ENCODE measurements at regions not wholly inside any gene's neighbourhood (a gene's known extent, or its start where the extent isn't known, plus 50 kb on each side); places are given as distances from the start of the nearest gene placed in this dataset.

DNA sequence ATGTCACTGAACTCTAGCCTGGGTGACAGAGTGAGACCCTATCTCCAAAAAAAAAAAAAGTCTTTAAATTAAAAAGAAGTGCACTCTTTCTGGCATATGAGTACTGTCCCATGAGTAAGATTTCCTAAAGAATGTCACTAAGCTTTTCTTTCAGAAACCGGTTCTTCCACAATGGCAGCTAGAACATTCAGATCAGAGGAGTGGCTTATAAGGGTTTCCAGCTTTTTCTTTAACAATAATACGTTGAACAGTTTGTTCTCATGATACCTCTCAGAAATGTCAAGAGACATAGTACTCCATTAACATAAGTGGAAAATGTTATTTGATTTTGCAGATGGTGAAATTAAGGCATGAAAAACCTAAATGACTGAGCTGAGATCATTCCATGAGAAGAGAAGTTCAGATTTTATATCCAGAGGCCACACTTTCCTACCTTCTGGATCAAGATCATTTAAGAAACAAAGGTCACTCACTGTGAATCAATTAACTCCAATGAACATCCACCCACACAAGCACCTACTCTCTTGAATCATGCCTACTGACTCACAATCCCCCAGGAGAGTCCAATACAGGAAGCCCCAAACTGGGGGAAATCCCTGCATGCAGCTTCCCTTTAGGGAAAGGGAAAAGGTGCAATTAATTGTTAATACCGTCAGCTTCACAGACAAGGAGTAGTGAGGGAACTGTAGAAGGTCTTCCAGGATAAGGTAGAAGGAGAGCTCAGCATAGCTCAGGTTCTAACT, 86.9 kb downstream of the SPTSSA start:
- no peak overlapping the region for H3K4me3 ChIP-seq (ENCODE audit: control extremely low read depth in 1 of 5, extremely low read depth in 1 of 5, insufficient read depth in 1 of 5, low read depth in 2 of 5, low read length in 4 of 5)
- CTCF ChIA-PET = interaction anchor here (0.6 kb wide), 1 partner anchor 54 kb away, joined by 3 read pairs; no protein-coding TSS in a partner anchor
- Mint-ChIP-seq H3K4me1 (no peaks in the 10 kb centered on the region), H3K27me3 (no peaks in the 10 kb centered on the region), H3K9me3 (ENCODE audit: insufficient read depth) (no peaks in the 10 kb centered on the region), H3K27ac (no peak overlapping the region), H3K4me3 (no peak overlapping the region)
- TF ChIP-seq CTCF (IDR thresholded peaks at IDR 0.05) = no peak
- TF ChIP-seq EZH2 (IDR thresholded peaks at IDR 0.05; ENCODE audit: borderline replicate concordance, insufficient read depth, low read depth, low read length, poor library complexity, severe bottlenecking) = no peak
- no peak overlapping the region for H3K9ac ChIP-seq (ENCODE audit: low read length)
- no peak overlapping the region for H3K4me2 ChIP-seq (replicated peaks; ENCODE audit: low read depth, low read length, poor library complexity, severe bottlenecking)
- no peaks in the 10 kb centered on the region for H3K79me2 ChIP-seq (ENCODE audit: control insufficient read depth, insufficient read depth, low read length)
- no peaks in the 10 kb centered on the region for H3K4me1 ChIP-seq (ENCODE audit: control insufficient read depth in 2 of 2, insufficient read depth in 2 of 2, low read length in 2 of 2)
- WGBS (ENCODE audit: insufficient coverage) = 86% methylated on average over 2 of the region's 3 CpGs
- intact Hi-C loops (cut with micrococcal nuclease) = no loop called here
- no peak for DNase-seq
- ATAC-seq (ENCODE audit: low read depth) = no peak
- POLR2A ChIA-PET = no interaction called here
- no peaks in the 10 kb centered on the region for H3K27me3 ChIP-seq (replicated peaks in 1 of 4; ENCODE audit: control extremely low read depth in 1 of 4, control insufficient read depth in 3 of 4, insufficient read depth in 4 of 4, low read length in 3 of 4)
- no peaks in the 10 kb centered on the region for H3K9me3 ChIP-seq (ENCODE audit: control extremely low read depth in 1 of 3, control insufficient read depth in 2 of 3, insufficient read depth in 1 of 3, low read length in 2 of 3)
- H4K20me1 ChIP-seq (ENCODE audit: control insufficient read depth, insufficient read depth, low read length, poor library complexity, severe bottlenecking) = no peaks in the 10 kb centered on the region
- H3K36me3 ChIP-seq (replicated peaks in 1 of 2; ENCODE audit: control extremely low read depth in 1 of 2, control insufficient read depth in 1 of 2, extremely low read depth in 1 of 2, insufficient read depth in 2 of 2, low read length in 1 of 2) = no peaks in the 10 kb centered on the region
- H2AFZ ChIP-seq (ENCODE audit: insufficient read depth, low read depth, low read length, poor library complexity, severe bottlenecking) = no peak overlapping the region
- no peak overlapping the region for H3K27ac ChIP-seq (ENCODE audit: low read length in 2 of 2)

DNA sequence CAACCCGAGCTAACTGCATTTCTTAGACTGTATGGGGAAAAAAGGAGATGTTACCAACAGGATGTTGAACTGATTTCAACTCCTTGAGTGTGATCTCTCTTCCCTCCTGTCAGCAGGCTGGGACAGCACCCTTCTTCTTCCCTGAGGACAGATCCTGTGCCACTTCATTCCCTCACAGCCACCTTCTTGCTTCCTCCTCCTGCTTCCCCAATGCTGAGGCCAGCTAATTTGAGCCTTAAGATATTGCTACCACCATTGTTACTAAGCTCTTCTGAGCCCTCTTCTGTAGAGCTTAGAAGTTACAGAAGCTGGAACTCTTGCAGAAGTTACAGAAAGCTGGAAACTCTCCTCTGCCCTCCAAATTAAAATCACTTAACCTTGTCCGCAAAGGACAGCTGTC, 88.8 kb downstream of the SPTSSA start:
- ChIA-PET CTCF (no interaction called here), POLR2A (no interaction called here)
- no peaks in the 10 kb centered on the region for H3K36me3 ChIP-seq (replicated peaks in 1 of 2; ENCODE audit: control extremely low read depth in 1 of 2, control insufficient read depth in 1 of 2, extremely low read depth in 1 of 2, insufficient read depth in 2 of 2, low read length in 1 of 2)
- no peaks in the 10 kb centered on the region for H3K4me1 Mint-ChIP-seq
- no peaks in the 10 kb centered on the region for H4K20me1 ChIP-seq (ENCODE audit: control insufficient read depth, insufficient read depth, low read length, poor library complexity, severe bottlenecking)
- intact Hi-C loops (cut with micrococcal nuclease) = no loop called here
- no peaks in the 10 kb centered on the region for H3K9me3 ChIP-seq (ENCODE audit: control extremely low read depth in 1 of 3, control insufficient read depth in 2 of 3, insufficient read depth in 1 of 3, low read length in 2 of 3)
- no peak overlapping the region for H3K4me3 Mint-ChIP-seq
- H3K4me2 ChIP-seq (replicated peaks; ENCODE audit: low read depth, low read length, poor library complexity, severe bottlenecking) = no peak overlapping the region
- H3K27ac Mint-ChIP-seq = no peak overlapping the region
- peaks cover 4% of the 10 kb centered on the region for H3K27me3 Mint-ChIP-seq
- ATAC-seq (ENCODE audit: low read depth) (no peak), DNase-seq (no peak)
- no peaks in the 10 kb centered on the region for H3K79me2 ChIP-seq (ENCODE audit: control insufficient read depth, insufficient read depth, low read length)
- no peak overlapping the region for H3K27ac ChIP-seq (ENCODE audit: low read length in 2 of 2)
- H3K4me3 ChIP-seq (ENCODE audit: control extremely low read depth in 1 of 5, extremely low read depth in 1 of 5, insufficient read depth in 1 of 5, low read depth in 2 of 5, low read length in 4 of 5) = no peak overlapping the region
- no peaks in the 10 kb centered on the region for H3K27me3 ChIP-seq (replicated peaks in 1 of 4; ENCODE audit: control extremely low read depth in 1 of 4, control insufficient read depth in 3 of 4, insufficient read depth in 4 of 4, low read length in 3 of 4)
- H2AFZ ChIP-seq (ENCODE audit: insufficient read depth, low read depth, low read length, poor library complexity, severe bottlenecking) = no peak overlapping the region
- H3K4me1 ChIP-seq (ENCODE audit: control insufficient read depth in 2 of 2, insufficient read depth in 2 of 2, low read length in 2 of 2) = no peaks in the 10 kb centered on the region
- no peaks in the 10 kb centered on the region for H3K9me3 Mint-ChIP-seq (ENCODE audit: insufficient read depth)
- WGBS (ENCODE audit: insufficient coverage) = 100% methylated on average over 1 of the region's 2 CpGs
- H3K9ac ChIP-seq (ENCODE audit: low read length) = no peak overlapping the region
- no peak for TF ChIP-seq EZH2 (IDR thresholded peaks at IDR 0.05; ENCODE audit: borderline replicate concordance, insufficient read depth, low read depth, low read length, poor library complexity, severe bottlenecking)
- no peak for TF ChIP-seq CTCF (IDR thresholded peaks at IDR 0.05)
